Naive thymus-derived CD4-positive, alpha-beta T cell (primary cell): ENCODE measurements at regions not wholly inside any gene's neighbourhood (a gene's known extent, or its start where the extent isn't known, plus 50 kb on each side); places are given as distances from the start of the nearest gene placed in this dataset.

Source experiments
- ATAC-seq: fragments of 150-1000 bp; cut with Tn5 transposase; 2 replicates; pipeline ENCODE4 v1.10.0; 2021; ENCODE audit warnings: mild to moderate bottlenecking, moderate library complexity
- CTCF ChIA-PET: fragments of 350-600 bp; sonication (Branson Sonifier 250); formaldehyde crosslinking; loops from one replicate; lab custom pipeline; 2021; ENCODE audit warnings: antibody characterized with exemption; lab: Charles Lee
- POLR2A ChIA-PET: fragments of 350-600 bp; sonication (Branson Sonifier 250); formaldehyde crosslinking; loops from one replicate; lab custom pipeline; 2021; ENCODE audit warnings: antibody characterized with exemption, inconsistent platforms; lab: Charles Lee
- DNase-seq, 9 donors: peaks; one replicate each; pipeline versions ENCODE4 v3.0.0 to v3.0.0-alpha.2; 2020 to 2022; ENCODE audit warnings: mixed read lengths in 1 of 9
- H3K27ac ChIP-seq: one replicate; pipeline ENCODE4 v1.7.0; 2013; ENCODE audit warnings: mild to moderate bottlenecking, low read depth, low read length, moderate library complexity
- H3K27me3 ChIP-seq, 2 donors: one replicate each; pipeline ENCODE4 v1.7.0; 2013; ENCODE audit warnings: low read length in 2 of 2, mild to moderate bottlenecking in 2 of 2, moderate library complexity in 2 of 2; ENCODE audit not compliant: control insufficient read depth in 2 of 2, insufficient read depth in 2 of 2
- H3K36me3 ChIP-seq, 3 experiments: 1 replicate in 2 of 3; 2 replicates in 1 of 3; pipeline ENCODE4 v1.7.0; 2013; ENCODE audit warnings: low read length in 3 of 3, mild to moderate bottlenecking in 3 of 3, moderate library complexity in 1 of 3; ENCODE audit not compliant: insufficient read depth in 3 of 3, control insufficient read depth in 2 of 3
- H3K4me1 ChIP-seq, 2 donors: one replicate each; pipeline ENCODE4 v1.7.0; 2013; ENCODE audit warnings: low read length in 2 of 2, mild to moderate bottlenecking in 2 of 2, moderate library complexity in 1 of 2; ENCODE audit not compliant: control insufficient read depth in 2 of 2, insufficient read depth in 2 of 2
- H3K4me3 ChIP-seq: 2 replicates; pipeline ENCODE4 v1.7.0; 2013; ENCODE audit warnings: mild to moderate bottlenecking, low read length
- H3K9me3 ChIP-seq, 3 experiments: 1 replicate in 2 of 3; 2 replicates in 1 of 3; pipeline ENCODE4 v1.7.0; 2013; ENCODE audit warnings: low read length in 3 of 3; ENCODE audit not compliant: control insufficient read depth in 2 of 3
- H3K27ac Mint-ChIP-seq, 9 donors: one replicate each; pipeline ENCODE4 v1.8.0; 2020 to 2022; ENCODE audit warnings: mixed read lengths in 9 of 9, mild to moderate bottlenecking in 8 of 9, moderate library complexity in 5 of 9, inconsistent platforms in 2 of 9
- H3K27me3 Mint-ChIP-seq, 5 donors: one replicate each; pipeline ENCODE4 v1.8.0; 2021 to 2022; ENCODE audit warnings: mixed read lengths in 5 of 5, mild to moderate bottlenecking in 1 of 5
- H3K36me3 Mint-ChIP-seq, 5 donors: one replicate each; pipeline ENCODE4 v1.8.0; 2020 to 2022; ENCODE audit warnings: mixed read lengths in 5 of 5, mild to moderate bottlenecking in 3 of 5, inconsistent platforms in 1 of 5
- H3K4me1 Mint-ChIP-seq, 7 donors: one replicate each; pipeline ENCODE4 v1.8.0; 2020 to 2022; ENCODE audit warnings: mixed read lengths in 7 of 7, mild to moderate bottlenecking in 3 of 7, inconsistent platforms in 1 of 7
- H3K4me3 Mint-ChIP-seq, 10 donors: one replicate each; pipeline ENCODE4 v1.8.0; 2020 to 2022; ENCODE audit warnings: mild to moderate bottlenecking in 10 of 10, mixed read lengths in 10 of 10, moderate library complexity in 6 of 10, inconsistent platforms in 2 of 10
- H3K9me3 Mint-ChIP-seq, 11 donors: one replicate each; pipeline ENCODE4 v1.8.0; 2020 to 2022; ENCODE audit warnings: mixed read lengths in 11 of 11, mild to moderate bottlenecking in 4 of 11, inconsistent platforms in 1 of 11, moderate library complexity in 1 of 11
- intact Hi-C, 2 donors: fragments of 100-400 bp; cut with micrococcal nuclease; formaldehyde crosslinking; loops; one replicate each; pipeline ENCODE4 v1.15.1; 2023

- H3K27me3 Mint-ChIP-seq = peaks cover 0 to 4% (median 0%) of the 10 kb centered on the region in 5 donors
- no peaks in the 10 kb centered on the region for H3K36me3 Mint-ChIP-seq
Observed at GRCh38 chr13:94827566-94827965, 115.2 kb upstream of the SOX21 start.

GRCh38 chr13:94825507-94825906 is 113.2 kb upstream of the SOX21 start:
- intact Hi-C loops = no loop called here
- Histone ChIP-seq H3K4me3 (no peak overlapping the region), H3K27ac (no peak overlapping the region), H3K9me3 (no peaks in the 10 kb centered on the region), H3K4me1 (no peaks in the 10 kb centered on the region), H3K36me3 (no peaks in the 10 kb centered on the region), H3K27me3 (no peaks in the 10 kb centered on the region)
- peaks cover 0 to 4% (median 0%) of the 10 kb centered on the region in 11 donors for H3K9me3 Mint-ChIP-seq
- DNase-seq (no peak), ATAC-seq (no peak)
- CTCF ChIA-PET = no interaction called here
- H3K4me3 Mint-ChIP-seq = no peak overlapping the region
- peaks cover 4 to 17% (median 6%) of the 10 kb centered on the region in 5 donors for H3K27me3 Mint-ChIP-seq
- H3K36me3 Mint-ChIP-seq = no peaks in the 10 kb centered on the region
- no peaks in the 10 kb centered on the region for H3K4me1 Mint-ChIP-seq
- POLR2A ChIA-PET = no interaction called here
- no peak overlapping the region for H3K27ac Mint-ChIP-seq

More at GRCh38 chr13:94827566-94827965, 115.2 kb upstream of the SOX21 start:
- Mint-ChIP-seq H3K4me1 (no peaks in the 10 kb centered on the region), H3K27ac (no peak overlapping the region), H3K9me3 (no peaks in the 10 kb centered on the region), H3K4me3 (no peak overlapping the region)
- DNase-seq = no peak
- no peaks in the 10 kb centered on the region for H3K9me3 ChIP-seq
- no peaks in the 10 kb centered on the region for H3K27me3 ChIP-seq
- H3K27ac ChIP-seq = no peak overlapping the region
- no peaks in the 10 kb centered on the region for H3K4me1 ChIP-seq
- ATAC-seq = no peak
- no peaks in the 10 kb centered on the region for H3K36me3 ChIP-seq
- no peak overlapping the region for H3K4me3 ChIP-seq
- intact Hi-C loops = no loop called here
- CTCF ChIA-PET = no interaction called here
- POLR2A ChIA-PET = interaction anchor here (0.5 kb wide), 1 partner anchor 512 kb away, joined by 3 read pairs; no protein-coding TSS in a partner anchor

- ATAC-seq = no peak
- H3K27me3 ChIP-seq = no peaks in the 10 kb centered on the region
- no peaks in the 10 kb centered on the region for H3K4me1 ChIP-seq
- no peak overlapping the region for H3K4me3 Mint-ChIP-seq
- ChIA-PET POLR2A (no interaction called here), CTCF (no interaction called here)
- no peak for DNase-seq
- no peak overlapping the region for H3K27ac Mint-ChIP-seq
- H3K9me3 ChIP-seq = no peaks in the 10 kb centered on the region
- H3K4me1 Mint-ChIP-seq = peaks cover 0 to 1% (median 0%) of the 10 kb centered on the region in 7 donors
- H3K27me3 Mint-ChIP-seq = peaks cover 3 to 17% (median 6%) of the 10 kb centered on the region in 5 donors
- H3K36me3 ChIP-seq = no peaks in the 10 kb centered on the region
- intact Hi-C loops = no loop called here
- H3K27ac ChIP-seq = no peak overlapping the region
- H3K36me3 Mint-ChIP-seq = no peaks in the 10 kb centered on the region
- H3K9me3 Mint-ChIP-seq = peaks cover 0 to 4% (median 0%) of the 10 kb centered on the region in 11 donors
- H3K4me3 ChIP-seq = no peak overlapping the region
Observed at GRCh38 chr13:94824601-94825000, 112.3 kb upstream of the SOX21 start.

- peaks cover 3 to 17% (median 6%) of the 10 kb centered on the region in 5 donors for H3K27me3 Mint-ChIP-seq
- CTCF ChIA-PET = no interaction called here
- POLR2A ChIA-PET = no interaction called here
Observed at GRCh38 chr13:94822356-94822755, 110.0 kb upstream of the SOX21 start.

GRCh38 chr13:94816256-94816655 is 103.9 kb upstream of the SOX21 start:
- Histone ChIP-seq H3K9me3 (no peaks in the 10 kb centered on the region), H3K27me3 (no peaks in the 10 kb centered on the region), H3K4me1 (no peaks in the 10 kb centered on the region), H3K4me3 (no peak overlapping the region), H3K36me3 (no peaks in the 10 kb centered on the region), H3K27ac (no peak overlapping the region)
- Mint-ChIP-seq H3K9me3 (peaks cover 0 to 4% (median 0%) of the 10 kb centered on the region in 11 donors), H3K4me1 (peaks cover 0 to 1% (median 0%) of the 10 kb centered on the region in 7 donors), H3K27me3 (peaks cover 0 to 15% (median 4%) of the 10 kb centered on the region in 5 donors), H3K4me3 (no peak overlapping the region), H3K36me3 (no peaks in the 10 kb centered on the region), H3K27ac (no peak overlapping the region)
- intact Hi-C loops = no loop called here
- ATAC-seq (no peak), DNase-seq (no peak)
- CTCF ChIA-PET = no interaction called here
- POLR2A ChIA-PET = no interaction called here

More at GRCh38 chr13:94822356-94822755, 110.0 kb upstream of the SOX21 start:
- ATAC-seq (no peak), DNase-seq (no peak)
- Mint-ChIP-seq H3K4me3 (no peak overlapping the region), H3K27ac (no peak overlapping the region), H3K9me3 (peaks cover 0 to 4% (median 0%) of the 10 kb centered on the region in 11 donors), H3K36me3 (no peaks in the 10 kb centered on the region), H3K4me1 (peaks cover 0 to 1% (median 0%) of the 10 kb centered on the region in 7 donors)
- Histone ChIP-seq H3K4me1 (no peaks in the 10 kb centered on the region), H3K27me3 (no peaks in the 10 kb centered on the region), H3K4me3 (no peak overlapping the region), H3K36me3 (no peaks in the 10 kb centered on the region), H3K27ac (no peak overlapping the region), H3K9me3 (no peaks in the 10 kb centered on the region)
- intact Hi-C loops = no loop called here

- POLR2A ChIA-PET = no interaction called here
Observed at GRCh38 chr13:94813920-94814475, 101.7 kb upstream of the SOX21 start.

GRCh38 chr13:94811753-94812152 is 99.4 kb upstream of the SOX21 start:
- no peaks in the 10 kb centered on the region for H3K4me1 Mint-ChIP-seq
- no peak overlapping the region for H3K4me3 Mint-ChIP-seq
- ChIA-PET POLR2A (no interaction called here), CTCF (no interaction called here)
- intact Hi-C loops = no loop called here
- H3K9me3 Mint-ChIP-seq = peaks cover 0 to 1% (median 0%) of the 10 kb centered on the region in 11 donors
- DNase-seq (no peak), ATAC-seq (no peak)
- H3K27me3 Mint-ChIP-seq = peaks cover 0 to 9% (median 0%) of the 10 kb centered on the region in 5 donors
- Histone ChIP-seq H3K27me3 (no peaks in the 10 kb centered on the region), H3K4me3 (no peak overlapping the region), H3K36me3 (no peaks in the 10 kb centered on the region), H3K27ac (no peak overlapping the region), H3K4me1 (no peaks in the 10 kb centered on the region), H3K9me3 (no peaks in the 10 kb centered on the region)
- H3K36me3 Mint-ChIP-seq = no peaks in the 10 kb centered on the region
- no peak overlapping the region for H3K27ac Mint-ChIP-seq

More at GRCh38 chr13:94813920-94814475, 101.7 kb upstream of the SOX21 start:
- H3K4me1 ChIP-seq = no peaks in the 10 kb centered on the region
- no peaks in the 10 kb centered on the region for H3K9me3 ChIP-seq
- CTCF ChIA-PET = no interaction called here
- ATAC-seq = no peak
- no peaks in the 10 kb centered on the region for H3K36me3 ChIP-seq
- H3K36me3 Mint-ChIP-seq = no peaks in the 10 kb centered on the region
- H3K27me3 Mint-ChIP-seq = peaks cover 0 to 9% (median 0%) of the 10 kb centered on the region in 5 donors
- intact Hi-C loops = no loop called here
- no peak overlapping the region for H3K27ac Mint-ChIP-seq
- H3K27ac ChIP-seq = no peak overlapping the region
- no peak overlapping the region for H3K4me3 ChIP-seq
- H3K4me3 Mint-ChIP-seq = no peak overlapping the region
- no peaks in the 10 kb centered on the region for H3K4me1 Mint-ChIP-seq
- peaks cover 0 to 1% (median 0%) of the 10 kb centered on the region in 11 donors for H3K9me3 Mint-ChIP-seq
- DNase-seq = no peak
- H3K27me3 ChIP-seq = no peaks in the 10 kb centered on the region
